Prostate gland (tissue), 2 donors: ENCODE measurements at regions not wholly inside any gene's neighbourhood (a gene's known extent, or its start where the extent isn't known, plus 50 kb on each side); places are given as distances from the start of the nearest gene placed in this dataset.

Source experiments
- POLR2A ChIP-seq: fragments of 450-650 bp; IDR thresholded peaks from one replicate; pipeline ENCODE4 v1.6.1; 2016; ENCODE audit warnings: antibody characterized with exemption, mild to moderate bottlenecking
- POLR2AphosphoS5 ChIP-seq: sonication (generic); formaldehyde crosslinking; IDR thresholded peaks from one replicate; pipeline ENCODE4 v1.6.1; 2017; ENCODE audit warnings: antibody characterized with exemption
- TF ChIP-seq, protein P1 (sequence below), 4 experiments: fragments of 200-600 bp in 2 of 4; fragments of 450-650 bp in 2 of 4; sonication (generic) in 2 of 4; IDR thresholded peaks; 1 replicate in 3 of 4; 2 replicates in 1 of 4; pipeline ENCODE4 v1.5.1; 2016 to 2019; ENCODE audit warnings: antibody characterized with exemption in 4 of 4, mild to moderate bottlenecking in 2 of 4, moderate library complexity in 2 of 4

DNA sequence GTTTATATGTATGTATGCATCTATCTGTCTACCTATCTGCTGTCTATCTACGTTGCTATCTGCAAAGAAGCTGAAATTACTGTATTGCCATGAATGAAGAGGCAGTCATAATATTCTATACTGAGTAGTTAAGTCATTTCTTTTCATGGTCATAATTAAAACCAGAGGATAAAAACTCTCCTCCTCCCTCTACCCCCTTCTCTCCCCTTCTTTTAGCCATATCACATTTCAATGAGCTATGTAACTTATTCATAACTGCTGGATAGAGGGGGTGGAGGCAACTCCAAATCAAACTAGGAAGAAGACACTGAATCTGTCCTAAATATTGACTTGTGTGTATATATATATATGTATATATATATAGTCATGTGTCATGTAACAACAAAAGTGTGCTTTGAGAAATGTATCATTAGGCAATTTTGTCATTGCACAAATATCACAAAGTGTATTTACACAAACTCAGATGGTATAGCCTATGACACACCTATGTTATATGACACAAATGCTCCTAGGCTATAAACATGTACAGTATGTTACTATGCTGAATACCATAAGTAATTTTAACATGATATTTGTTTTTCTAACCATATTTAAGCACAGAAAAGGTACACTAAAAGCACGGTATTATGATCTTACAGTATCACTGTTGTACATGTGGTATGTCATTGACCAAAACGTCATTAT is 229.7 kb upstream of the KCNMB2 start:
- TF ChIP-seq, protein P1, sequence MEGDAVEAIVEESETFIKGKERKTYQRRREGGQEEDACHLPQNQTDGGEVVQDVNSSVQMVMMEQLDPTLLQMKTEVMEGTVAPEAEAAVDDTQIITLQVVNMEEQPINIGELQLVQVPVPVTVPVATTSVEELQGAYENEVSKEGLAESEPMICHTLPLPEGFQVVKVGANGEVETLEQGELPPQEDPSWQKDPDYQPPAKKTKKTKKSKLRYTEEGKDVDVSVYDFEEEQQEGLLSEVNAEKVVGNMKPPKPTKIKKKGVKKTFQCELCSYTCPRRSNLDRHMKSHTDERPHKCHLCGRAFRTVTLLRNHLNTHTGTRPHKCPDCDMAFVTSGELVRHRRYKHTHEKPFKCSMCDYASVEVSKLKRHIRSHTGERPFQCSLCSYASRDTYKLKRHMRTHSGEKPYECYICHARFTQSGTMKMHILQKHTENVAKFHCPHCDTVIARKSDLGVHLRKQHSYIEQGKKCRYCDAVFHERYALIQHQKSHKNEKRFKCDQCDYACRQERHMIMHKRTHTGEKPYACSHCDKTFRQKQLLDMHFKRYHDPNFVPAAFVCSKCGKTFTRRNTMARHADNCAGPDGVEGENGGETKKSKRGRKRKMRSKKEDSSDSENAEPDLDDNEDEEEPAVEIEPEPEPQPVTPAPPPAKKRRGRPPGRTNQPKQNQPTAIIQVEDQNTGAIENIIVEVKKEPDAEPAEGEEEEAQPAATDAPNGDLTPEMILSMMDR (IDR thresholded peaks at IDR 0.05) = no peak
- TF ChIP-seq POLR2AphosphoS5 (no peak), POLR2A (no peak)
